Suprapubic skin (tissue), 4 donors: ENCODE measurements at regions not wholly inside any gene's neighbourhood (a gene's known extent, or its start where the extent isn't known, plus 50 kb on each side); places are given as distances from the start of the nearest gene placed in this dataset.

Experiments used
- CTCF ChIP-seq, 2 donors: fragments of 200-600 bp in 1 of 2; fragments of 450-650 bp in 1 of 2; sonication (generic) in 1 of 2; IDR thresholded peaks; one replicate each; pipeline ENCODE4 v1.5.1; 2016 to 2019; ENCODE audit warnings: antibody characterized with exemption in 2 of 2, mild to moderate bottlenecking in 1 of 2, moderate library complexity in 1 of 2
- EP300 ChIP-seq: sonication (generic); formaldehyde crosslinking; IDR thresholded peaks from one replicate; pipeline ENCODE4 v1.6.1; 2017; ENCODE audit warnings: antibody characterized with exemption
- POLR2A ChIP-seq, 2 donors: fragments of 450-650 bp; IDR thresholded peaks; one replicate each; pipeline ENCODE4 v1.6.1; 2017; ENCODE audit warnings: antibody characterized with exemption in 2 of 2, mild to moderate bottlenecking in 2 of 2, moderate library complexity in 2 of 2
- POLR2AphosphoS5 ChIP-seq, 3 donors: sonication (generic); formaldehyde crosslinking; IDR thresholded peaks; one replicate each; pipeline ENCODE4 v1.6.1; 2017; ENCODE audit warnings: antibody characterized with exemption in 3 of 3

- TF ChIP-seq CTCF (IDR thresholded peaks at IDR 0.05) (no peak), POLR2A (IDR thresholded peaks at IDR 0.05) (no peak), EP300 (no peak), POLR2AphosphoS5 (IDR thresholded peaks at IDR 0.05) (no peak)
Observed at GRCh38 chr13:34303346-34303745, 485.4 kb downstream of the RFC3 start.
